Nephron progenitor cell (in vitro differentiated cells): ENCODE measurements at regions not wholly inside any gene's neighbourhood (a gene's known extent, or its start where the extent isn't known, plus 50 kb on each side); places are given as distances from the start of the nearest gene placed in this dataset.
"Not testable (repeated sequence)": the region's sequence is repeated elsewhere in the genome, so short reads cannot be mapped to it uniquely, and the experiment has no call there.

ENCODE experiments used
- DNase-seq: peaks from one replicate; pipeline ENCODE4 v3.0.0; 2021
- H3K27ac Mint-ChIP-seq: 2 replicates; pipeline ENCODE4 v1.8.0; 2021; ENCODE audit warnings: mild to moderate bottlenecking, moderate library complexity, mixed read lengths
- H3K27me3 Mint-ChIP-seq: 2 replicates; pipeline ENCODE4 v1.8.0; 2021; ENCODE audit warnings: mild to moderate bottlenecking, low read depth, mixed read lengths; ENCODE audit not compliant: poor library complexity
- H3K36me3 Mint-ChIP-seq: 2 replicates; pipeline ENCODE4 v1.8.0; 2021; ENCODE audit warnings: low read depth, mixed read lengths
- H3K4me1 Mint-ChIP-seq: 2 replicates; pipeline ENCODE4 v1.8.0; 2021; ENCODE audit warnings: mixed read lengths
- H3K4me3 Mint-ChIP-seq: 2 replicates; pipeline ENCODE4 v1.8.0; 2021; ENCODE audit warnings: mild to moderate bottlenecking, moderate library complexity, mixed read lengths
- H3K9me3 Mint-ChIP-seq: 2 replicates; pipeline ENCODE4 v1.8.0; 2021; ENCODE audit warnings: mild to moderate bottlenecking, moderate library complexity, mixed read lengths
- CTCF ChIP-seq: fragments of 200-600 bp; sonication (generic); IDR thresholded peaks from 2 replicates; pipeline ENCODE4 v1.5.0; 2021; ENCODE audit warnings: antibody characterized with exemption

GRCh38 chrX:92081250-92081649 lies 302.1 kb downstream of the PCDH11X start:
- H3K27me3 Mint-ChIP-seq, H3K4me1 Mint-ChIP-seq, H3K9me3 Mint-ChIP-seq, H3K36me3 Mint-ChIP-seq, H3K27ac Mint-ChIP-seq, DNase-seq, H3K4me3 Mint-ChIP-seq: not testable (repeated sequence)

GRCh38 chrX:92090756-92091155 lies 311.6 kb downstream of the PCDH11X start:
- H3K9me3 Mint-ChIP-seq, H3K4me1 Mint-ChIP-seq, H3K36me3 Mint-ChIP-seq, H3K27ac Mint-ChIP-seq, H3K4me3 Mint-ChIP-seq, H3K27me3 Mint-ChIP-seq, DNase-seq: not testable (repeated sequence)

GRCh38 chrX:92098136-92098535 lies 319.0 kb downstream of the PCDH11X start:
- H3K36me3 Mint-ChIP-seq, H3K9me3 Mint-ChIP-seq, H3K4me1 Mint-ChIP-seq, DNase-seq, H3K4me3 Mint-ChIP-seq, H3K27ac Mint-ChIP-seq: not testable (repeated sequence)
- H3K27me3 Mint-ChIP-seq: peaks cover 32% of the 10 kb centered on the region

GRCh38 chrX:92100095-92100494 lies 320.9 kb downstream of the PCDH11X start:
- Mint-ChIP-seq H3K27me3 (peaks cover 52% of the 10 kb centered on the region), H3K4me1 (peaks cover 26% of the 10 kb centered on the region)
- not testable (repeated sequence) for H3K36me3 Mint-ChIP-seq, H3K27ac Mint-ChIP-seq, H3K4me3 Mint-ChIP-seq, DNase-seq, H3K9me3 Mint-ChIP-seq

- Mint-ChIP-seq H3K4me1 (peaks cover 29% of the 10 kb centered on the region), H3K27me3 (peaks cover 69% of the 10 kb centered on the region)
- not testable (repeated sequence) for DNase-seq, H3K4me3 Mint-ChIP-seq, H3K36me3 Mint-ChIP-seq, H3K27ac Mint-ChIP-seq, H3K9me3 Mint-ChIP-seq
Measured at GRCh38 chrX:92105693-92106092, 326.5 kb downstream of the PCDH11X start.

GRCh38 chrX:92106671-92107070 lies 327.5 kb downstream of the PCDH11X start:
- not testable (repeated sequence) for H3K36me3 Mint-ChIP-seq, H3K27ac Mint-ChIP-seq, H3K4me3 Mint-ChIP-seq, H3K9me3 Mint-ChIP-seq, DNase-seq
- H3K27me3 Mint-ChIP-seq: peaks cover 60% of the 10 kb centered on the region
- peaks cover 28% of the 10 kb centered on the region for H3K4me1 Mint-ChIP-seq

GRCh38 chrX:92110410-92110911 lies 331.3 kb downstream of the PCDH11X start:
- H3K27me3 Mint-ChIP-seq: peaks cover 22% of the 10 kb centered on the region
- not testable (repeated sequence) for H3K4me3 Mint-ChIP-seq, H3K36me3 Mint-ChIP-seq, H3K4me1 Mint-ChIP-seq, DNase-seq, H3K9me3 Mint-ChIP-seq, H3K27ac Mint-ChIP-seq

- not testable (repeated sequence) for H3K9me3 Mint-ChIP-seq, H3K27ac Mint-ChIP-seq, H3K36me3 Mint-ChIP-seq, H3K4me1 Mint-ChIP-seq, H3K4me3 Mint-ChIP-seq, DNase-seq, H3K27me3 Mint-ChIP-seq
Measured at GRCh38 chrX:92117701-92118100, 338.5 kb downstream of the PCDH11X start.

GRCh38 chrX:92163035-92163434 lies 383.9 kb downstream of the PCDH11X start:
- not testable (repeated sequence) for H3K27me3 Mint-ChIP-seq, H3K9me3 Mint-ChIP-seq, DNase-seq

GRCh38 chrX:92209936-92210335 lies 430.8 kb downstream of the PCDH11X start:
- Mint-ChIP-seq H3K4me3 (no peak overlapping the region), H3K36me3 (peaks cover 12% of the 10 kb centered on the region), H3K4me1 (no peaks in the 10 kb centered on the region), H3K27me3 (no peaks in the 10 kb centered on the region), H3K9me3 (peaks cover 16% of the 10 kb centered on the region), H3K27ac (no peak overlapping the region)
- no peak for DNase-seq
- no peak for TF ChIP-seq CTCF

More at GRCh38 chrX:92163035-92163434, 383.9 kb downstream of the PCDH11X start:
- not testable (repeated sequence) for H3K4me1 Mint-ChIP-seq, H3K27ac Mint-ChIP-seq, H3K36me3 Mint-ChIP-seq, H3K4me3 Mint-ChIP-seq

GRCh38 chrX:92213786-92214185 lies 434.6 kb downstream of the PCDH11X start:
- Mint-ChIP-seq H3K36me3 (peaks cover 13% of the 10 kb centered on the region), H3K27ac (no peak overlapping the region), H3K9me3 (peaks cover 28% of the 10 kb centered on the region), H3K4me3 (no peak overlapping the region), H3K27me3 (no peaks in the 10 kb centered on the region), H3K4me1 (no peaks in the 10 kb centered on the region)
- DNase-seq: no peak
- no peak for TF ChIP-seq CTCF

GRCh38 chrX:92215011-92215410 lies 435.8 kb downstream of the PCDH11X start:
- not testable (repeated sequence) for H3K27ac Mint-ChIP-seq, DNase-seq, H3K4me3 Mint-ChIP-seq, H3K4me1 Mint-ChIP-seq, H3K27me3 Mint-ChIP-seq
- H3K36me3 Mint-ChIP-seq: peaks cover 13% of the 10 kb centered on the region
- H3K9me3 Mint-ChIP-seq: peaks cover 28% of the 10 kb centered on the region
